ENCODE measurements at regions not wholly inside any gene's neighbourhood (a gene's known extent, or its start where the extent isn't known, plus 50 kb on each side); places are given as distances from the start of the nearest gene placed in this dataset.

DNA sequence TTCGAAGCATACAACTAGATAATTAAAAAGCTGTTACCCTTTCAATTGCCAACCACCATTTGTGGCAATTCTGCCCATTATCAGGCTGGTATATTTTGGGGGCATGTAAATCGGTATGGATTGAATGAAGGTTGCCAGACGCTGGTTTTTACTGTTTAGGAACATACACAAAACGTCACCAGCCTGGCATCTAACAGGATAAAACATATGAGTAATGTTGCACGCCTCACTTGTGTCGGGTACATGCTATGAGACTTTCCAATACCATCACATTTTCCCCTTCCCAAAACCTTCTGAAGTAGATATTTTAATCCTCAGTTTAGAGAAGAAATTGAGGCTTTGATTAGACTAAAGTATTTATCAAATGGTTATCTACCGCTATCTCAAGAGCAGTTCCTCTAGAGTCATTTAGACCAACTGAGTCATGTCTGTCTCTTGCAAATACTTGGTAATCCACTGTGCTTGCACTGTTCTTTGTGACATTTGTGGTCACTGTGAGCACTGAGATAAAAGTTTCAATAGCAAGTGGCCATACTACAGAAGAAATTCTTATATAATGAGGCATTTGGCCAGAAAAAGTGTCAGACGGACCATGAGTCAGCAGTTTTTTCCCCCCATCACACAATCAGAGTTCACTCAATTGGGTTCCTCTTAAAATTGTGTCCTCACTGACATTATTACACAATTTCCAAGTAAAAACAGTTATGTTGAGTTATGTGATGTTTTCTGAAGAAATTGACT lies 498.7 kb downstream of the NXPH1 start:
- Histone ChIP-seq H3K4me1 (ENCODE audit: control insufficient read depth, insufficient read depth, low read length, unreplicated experiment) (no peaks in the 10 kb centered on the region), H3K79me2 (ENCODE audit: control insufficient read depth, insufficient read depth, low read length, unreplicated experiment) (no peaks in the 10 kb centered on the region), H3K4me3 (ENCODE audit: low read depth, low read length) (no peak overlapping the region), H3K27ac (ENCODE audit: low read depth, low read length) (no peak overlapping the region), H2AFZ (ENCODE audit: low read length, unreplicated experiment) (no peak overlapping the region), H3K27me3 (ENCODE audit: insufficient read depth, low read length) (no peaks in the 10 kb centered on the region), H3K36me3 (ENCODE audit: insufficient read depth, low read length) (no peaks in the 10 kb centered on the region)

DNA sequence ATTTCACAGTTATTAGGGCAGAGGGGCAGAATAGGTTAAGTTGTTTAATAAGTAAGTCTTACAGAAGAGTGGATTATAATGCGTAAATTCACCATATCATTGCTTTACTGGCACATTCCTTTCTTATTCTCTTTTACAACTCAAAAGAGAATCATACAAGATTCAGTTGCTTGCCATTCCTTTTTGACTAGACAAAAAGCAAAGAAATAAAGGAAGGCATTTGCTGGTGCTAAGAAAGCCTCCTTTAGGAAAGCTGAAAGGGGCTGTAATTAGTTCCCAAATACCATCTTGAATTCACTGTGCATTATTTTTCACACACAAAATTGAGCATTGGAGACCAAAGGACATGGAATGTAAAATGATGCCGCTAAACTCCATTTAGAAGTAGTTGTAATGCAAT lies 499.3 kb downstream of the NXPH1 start:
- no peaks in the 10 kb centered on the region for H3K36me3 ChIP-seq (ENCODE audit: insufficient read depth, low read length)
- H3K27me3 ChIP-seq (ENCODE audit: insufficient read depth, low read length), result no peaks in the 10 kb centered on the region
- H3K4me3 ChIP-seq (ENCODE audit: low read depth, low read length), result no peak overlapping the region
- H2AFZ ChIP-seq (ENCODE audit: low read length, unreplicated experiment), result no peak overlapping the region
- H3K27ac ChIP-seq (ENCODE audit: low read depth, low read length), result no peak overlapping the region
- H3K4me1 ChIP-seq (ENCODE audit: control insufficient read depth, insufficient read depth, low read length, unreplicated experiment), result no peaks in the 10 kb centered on the region
- H3K79me2 ChIP-seq (ENCODE audit: control insufficient read depth, insufficient read depth, low read length, unreplicated experiment), result no peaks in the 10 kb centered on the region

DNA sequence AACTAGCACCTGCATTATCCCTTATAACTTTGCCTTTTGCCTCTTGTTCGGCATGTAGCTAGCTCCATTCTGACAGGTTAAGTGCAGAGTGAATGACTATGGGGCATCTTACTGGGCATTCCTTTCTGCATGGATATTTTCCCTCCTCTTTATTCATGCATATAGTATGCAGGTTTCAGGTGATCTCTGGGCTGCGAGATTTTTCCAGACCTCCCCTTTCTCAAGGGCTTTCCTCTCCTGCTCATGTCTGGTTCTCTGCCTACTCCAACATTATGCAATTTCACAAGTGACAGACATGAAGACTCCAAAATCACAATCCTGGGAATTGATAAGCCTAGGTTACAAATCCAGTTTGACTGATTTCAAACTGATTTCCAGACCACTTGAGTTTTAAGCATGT lies 503.8 kb downstream of the NXPH1 start:
- no peak overlapping the region for H3K27ac ChIP-seq (ENCODE audit: low read depth, low read length)
- H3K27me3 ChIP-seq (ENCODE audit: insufficient read depth, low read length), result no peaks in the 10 kb centered on the region
- H3K4me3 ChIP-seq (ENCODE audit: low read depth, low read length), result no peak overlapping the region
- H2AFZ ChIP-seq (ENCODE audit: low read length, unreplicated experiment), result no peak overlapping the region
- H3K79me2 ChIP-seq (ENCODE audit: control insufficient read depth, insufficient read depth, low read length, unreplicated experiment), result no peaks in the 10 kb centered on the region
- no peaks in the 10 kb centered on the region for H3K4me1 ChIP-seq (ENCODE audit: control insufficient read depth, insufficient read depth, low read length, unreplicated experiment)
- H3K36me3 ChIP-seq (ENCODE audit: insufficient read depth, low read length), result no peaks in the 10 kb centered on the region

DNA sequence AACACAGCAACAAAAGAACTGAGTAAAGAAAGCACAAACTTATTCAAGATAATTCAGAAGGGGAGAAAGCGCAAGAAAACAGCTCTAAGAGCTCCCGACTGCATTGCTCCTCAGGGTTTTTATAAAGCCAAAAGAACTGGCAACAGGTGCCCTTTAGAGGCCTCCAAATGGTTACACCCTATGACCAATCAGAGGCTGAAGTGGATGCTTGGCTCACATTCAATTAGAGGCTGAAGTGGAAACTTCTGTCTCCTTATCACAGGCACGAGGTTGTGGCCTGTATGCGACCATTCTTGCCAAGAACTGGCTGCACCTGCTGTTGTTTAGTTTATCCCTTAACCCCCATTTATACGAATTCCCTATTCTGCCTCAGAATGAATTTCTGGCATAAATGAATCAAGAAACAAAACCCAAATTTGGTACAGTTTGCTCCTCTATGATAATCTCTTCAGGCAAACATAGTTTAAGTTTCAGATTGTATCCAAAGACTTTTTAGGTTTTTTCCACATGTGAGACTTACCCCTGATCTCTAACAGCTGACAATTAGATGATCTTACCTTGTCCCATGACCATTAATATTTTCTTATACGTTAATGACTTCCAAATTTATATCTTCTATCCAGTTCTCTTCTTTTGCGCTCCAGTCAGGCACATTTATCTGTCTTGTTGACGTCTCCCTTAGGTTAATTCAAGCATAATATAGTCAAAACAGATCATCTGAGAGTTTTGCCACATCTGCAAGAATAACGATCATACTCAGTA lies 504.8 kb downstream of the NXPH1 start:
- Histone ChIP-seq H3K4me1 (ENCODE audit: control insufficient read depth, insufficient read depth, low read length, unreplicated experiment) (no peaks in the 10 kb centered on the region), H2AFZ (ENCODE audit: low read length, unreplicated experiment) (no peak overlapping the region), H3K79me2 (ENCODE audit: control insufficient read depth, insufficient read depth, low read length, unreplicated experiment) (no peaks in the 10 kb centered on the region), H3K27ac (ENCODE audit: low read depth, low read length) (no peak overlapping the region), H3K36me3 (ENCODE audit: insufficient read depth, low read length) (no peaks in the 10 kb centered on the region), H3K4me3 (ENCODE audit: low read depth, low read length) (no peak overlapping the region), H3K27me3 (ENCODE audit: insufficient read depth, low read length) (no peaks in the 10 kb centered on the region)

DNA sequence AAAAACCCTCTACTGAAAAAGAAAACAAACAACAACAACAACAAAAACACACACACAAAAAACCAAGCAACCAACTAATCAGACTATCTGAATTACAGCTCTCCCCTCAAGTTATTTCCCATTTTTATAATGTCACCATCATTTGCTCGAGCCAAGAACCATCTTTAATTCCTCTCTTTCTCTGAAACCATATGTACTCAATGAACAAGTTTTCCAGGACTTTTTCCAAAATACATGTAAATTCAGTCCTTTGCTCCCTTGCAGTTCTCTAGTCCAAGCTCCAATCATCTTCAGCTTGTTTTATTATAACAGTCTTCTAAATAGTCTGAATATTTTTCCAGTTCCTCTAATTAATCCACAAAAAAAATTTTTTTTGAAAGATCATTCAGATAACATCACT lies 506.0 kb downstream of the NXPH1 start:
- H3K27me3 ChIP-seq (ENCODE audit: insufficient read depth, low read length), result no peaks in the 10 kb centered on the region
- no peaks in the 10 kb centered on the region for H3K36me3 ChIP-seq (ENCODE audit: insufficient read depth, low read length)
- no peaks in the 10 kb centered on the region for H3K79me2 ChIP-seq (ENCODE audit: control insufficient read depth, insufficient read depth, low read length, unreplicated experiment)
- H2AFZ ChIP-seq (ENCODE audit: low read length, unreplicated experiment), result no peak overlapping the region
- no peak overlapping the region for H3K4me3 ChIP-seq (ENCODE audit: low read depth, low read length)
- H3K4me1 ChIP-seq (ENCODE audit: control insufficient read depth, insufficient read depth, low read length, unreplicated experiment), result no peaks in the 10 kb centered on the region
- no peak overlapping the region for H3K27ac ChIP-seq (ENCODE audit: low read depth, low read length)

DNA sequence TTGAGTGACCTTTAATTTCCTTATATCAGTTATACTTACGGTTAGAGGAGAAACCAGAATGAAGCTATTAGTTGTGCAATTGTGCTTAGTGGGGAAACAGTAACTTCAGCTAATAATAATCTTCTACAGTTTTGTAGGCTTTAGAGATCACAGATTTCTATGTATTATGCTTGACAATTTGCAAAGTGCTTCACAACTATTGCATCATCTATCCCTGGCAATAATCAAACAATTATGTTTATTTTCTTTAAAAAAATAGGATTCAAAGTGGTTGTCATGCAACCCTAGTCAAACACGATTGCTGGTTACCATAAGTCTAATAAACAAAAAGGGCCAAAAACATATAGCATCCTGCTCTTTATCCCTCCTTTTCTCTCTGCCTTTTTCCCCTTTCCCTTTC lies 530.3 kb downstream of the NXPH1 start:
- H3K4me3 ChIP-seq (ENCODE audit: low read depth, low read length), result no peak overlapping the region
- H3K4me1 ChIP-seq (ENCODE audit: control insufficient read depth, insufficient read depth, low read length, unreplicated experiment), result no peaks in the 10 kb centered on the region
- no peak overlapping the region for H3K27ac ChIP-seq (ENCODE audit: low read depth, low read length)
- H2AFZ ChIP-seq (ENCODE audit: low read length, unreplicated experiment), result no peak overlapping the region
- H3K36me3 ChIP-seq (ENCODE audit: insufficient read depth, low read length), result no peaks in the 10 kb centered on the region
- no peaks in the 10 kb centered on the region for H3K79me2 ChIP-seq (ENCODE audit: control insufficient read depth, insufficient read depth, low read length, unreplicated experiment)
- no peaks in the 10 kb centered on the region for H3K27me3 ChIP-seq (ENCODE audit: insufficient read depth, low read length)

DNA sequence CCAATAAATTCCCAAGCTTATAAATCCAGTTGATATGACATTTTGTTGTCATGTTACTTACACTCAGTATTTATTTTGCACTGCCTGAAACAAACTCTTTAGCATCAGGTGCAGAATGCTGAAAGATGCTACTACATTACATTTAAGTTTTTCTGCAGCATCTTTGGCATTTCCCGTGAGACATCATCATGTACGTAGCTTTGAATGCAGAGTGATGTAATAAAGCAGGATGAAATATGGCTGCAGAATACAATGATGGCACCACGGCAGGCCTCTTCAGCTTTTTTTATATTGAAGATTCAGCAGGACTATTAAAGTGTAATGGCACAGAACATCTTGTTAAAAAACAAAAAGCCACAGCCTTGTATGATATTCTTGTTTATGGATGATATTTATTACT lies 531.8 kb downstream of the NXPH1 start:
- H3K79me2 ChIP-seq (ENCODE audit: control insufficient read depth, insufficient read depth, low read length, unreplicated experiment), result no peaks in the 10 kb centered on the region
- no peak overlapping the region for H3K4me3 ChIP-seq (ENCODE audit: low read depth, low read length)
- no peak overlapping the region for H2AFZ ChIP-seq (ENCODE audit: low read length, unreplicated experiment)
- no peak overlapping the region for H3K27ac ChIP-seq (ENCODE audit: low read depth, low read length)
- no peaks in the 10 kb centered on the region for H3K4me1 ChIP-seq (ENCODE audit: control insufficient read depth, insufficient read depth, low read length, unreplicated experiment)
- no peaks in the 10 kb centered on the region for H3K27me3 ChIP-seq (ENCODE audit: insufficient read depth, low read length)
- no peaks in the 10 kb centered on the region for H3K36me3 ChIP-seq (ENCODE audit: insufficient read depth, low read length)

DNA sequence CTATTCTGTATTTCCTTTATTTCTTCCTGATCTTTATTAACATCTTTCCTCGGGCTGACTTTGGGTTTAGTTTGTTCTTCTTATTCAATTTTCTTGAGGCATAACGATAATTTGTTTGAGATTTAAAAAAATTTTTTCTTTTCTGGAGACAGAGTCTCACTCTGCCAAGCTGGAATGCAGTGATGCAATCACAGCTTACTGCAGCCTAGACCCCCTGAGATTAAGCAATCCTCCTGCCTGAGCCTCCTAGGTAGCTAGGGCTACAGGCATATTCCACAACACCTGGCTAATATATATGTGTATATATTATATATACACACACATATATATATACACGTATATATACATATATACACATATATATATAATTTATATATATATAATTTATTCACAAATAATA lies 540.2 kb downstream of the NXPH1 start:
- no peak overlapping the region for H3K27ac ChIP-seq (ENCODE audit: low read depth, low read length)
- H3K4me3 ChIP-seq (ENCODE audit: low read depth, low read length), result no peak overlapping the region
- H2AFZ ChIP-seq (ENCODE audit: low read length, unreplicated experiment), result no peak overlapping the region
- no peaks in the 10 kb centered on the region for H3K4me1 ChIP-seq (ENCODE audit: control insufficient read depth, insufficient read depth, low read length, unreplicated experiment)
- H3K36me3 ChIP-seq (ENCODE audit: insufficient read depth, low read length), result no peaks in the 10 kb centered on the region
- no peaks in the 10 kb centered on the region for H3K79me2 ChIP-seq (ENCODE audit: control insufficient read depth, insufficient read depth, low read length, unreplicated experiment)
- H3K27me3 ChIP-seq (ENCODE audit: insufficient read depth, low read length), result no peaks in the 10 kb centered on the region

DNA sequence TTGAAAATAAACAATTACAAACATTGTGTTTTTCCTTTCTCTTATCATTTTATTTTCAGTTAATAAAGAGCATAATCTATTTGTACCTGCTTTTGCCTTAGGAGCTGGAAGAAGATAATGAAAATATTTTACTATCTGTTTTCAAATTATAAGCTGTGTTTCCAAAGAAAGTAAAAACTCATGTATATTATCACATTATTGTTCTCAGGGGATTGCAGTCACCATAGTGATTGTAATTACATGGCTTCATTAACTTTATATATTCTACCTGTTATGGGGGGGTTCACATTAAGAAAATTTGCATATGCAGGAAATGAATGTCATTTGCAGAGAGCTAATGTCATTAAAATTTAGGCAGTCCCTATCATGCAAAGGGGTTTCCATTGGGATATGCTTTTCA lies 542.3 kb downstream of the NXPH1 start:
- Histone ChIP-seq H3K27ac (ENCODE audit: low read depth, low read length) (no peak overlapping the region), H3K4me1 (ENCODE audit: control insufficient read depth, insufficient read depth, low read length, unreplicated experiment) (no peaks in the 10 kb centered on the region), H3K79me2 (ENCODE audit: control insufficient read depth, insufficient read depth, low read length, unreplicated experiment) (no peaks in the 10 kb centered on the region), H2AFZ (ENCODE audit: low read length, unreplicated experiment) (no peak overlapping the region), H3K4me3 (ENCODE audit: low read depth, low read length) (no peak overlapping the region), H3K36me3 (ENCODE audit: insufficient read depth, low read length) (no peaks in the 10 kb centered on the region), H3K27me3 (ENCODE audit: insufficient read depth, low read length) (no peaks in the 10 kb centered on the region)

DNA sequence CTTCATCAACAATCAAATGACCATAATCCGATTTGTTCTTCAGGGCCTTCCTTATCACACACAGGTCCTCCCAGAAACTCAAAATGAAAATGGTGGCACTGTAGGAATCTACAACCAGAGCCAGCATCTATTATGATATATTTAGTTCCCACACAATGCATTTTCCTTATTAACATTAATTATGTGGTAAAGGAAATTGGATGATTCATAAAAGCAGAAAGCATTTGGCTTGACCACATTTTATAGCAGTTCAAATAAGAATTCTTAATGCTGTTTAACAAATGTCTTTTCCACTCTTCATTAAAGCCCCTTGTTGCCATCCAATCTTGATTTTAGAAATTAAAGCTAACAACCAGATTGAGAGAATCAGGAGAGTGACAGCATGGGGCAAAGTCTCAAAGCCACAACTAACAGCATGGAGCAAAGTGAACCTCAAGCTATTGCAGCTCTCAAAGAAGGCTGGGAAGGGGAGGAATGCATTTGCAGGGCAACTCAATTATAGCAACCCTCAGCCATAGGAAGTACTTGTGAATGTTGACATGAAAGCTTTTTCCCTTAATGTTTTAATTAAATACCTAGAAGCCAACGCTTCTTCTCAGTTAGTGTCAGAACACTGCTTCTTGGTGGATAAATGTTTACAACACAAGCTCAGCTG lies 549.1 kb downstream of the NXPH1 start:
- Histone ChIP-seq H3K4me3 (ENCODE audit: low read depth, low read length) (no peak overlapping the region), H3K36me3 (ENCODE audit: insufficient read depth, low read length) (no peaks in the 10 kb centered on the region), H2AFZ (ENCODE audit: low read length, unreplicated experiment) (no peak overlapping the region), H3K79me2 (ENCODE audit: control insufficient read depth, insufficient read depth, low read length, unreplicated experiment) (no peaks in the 10 kb centered on the region), H3K27ac (ENCODE audit: low read depth, low read length) (no peak overlapping the region), H3K27me3 (ENCODE audit: insufficient read depth, low read length) (no peaks in the 10 kb centered on the region), H3K4me1 (ENCODE audit: control insufficient read depth, insufficient read depth, low read length, unreplicated experiment) (no peaks in the 10 kb centered on the region)

DNA sequence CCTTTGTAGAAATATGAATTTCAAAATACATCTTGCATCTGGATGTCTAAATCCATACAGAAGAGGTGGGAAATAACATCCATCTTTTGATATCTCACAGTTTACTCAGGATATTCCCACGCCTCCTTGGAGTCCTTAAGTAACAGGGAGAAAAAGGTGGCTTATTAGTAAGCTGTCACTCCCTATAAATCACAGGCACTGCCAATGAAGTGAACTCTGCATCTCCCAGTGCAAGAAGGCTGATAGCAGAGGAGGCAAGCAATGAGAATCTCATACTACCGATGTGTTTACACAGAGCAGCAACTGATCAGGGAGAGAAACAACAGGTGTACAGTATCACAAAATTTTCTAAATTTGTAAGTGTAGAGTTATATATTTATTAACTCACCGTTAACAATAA lies 551.8 kb downstream of the NXPH1 start:
- H3K4me3 ChIP-seq (ENCODE audit: low read depth, low read length), result no peak overlapping the region
- no peak overlapping the region for H3K27ac ChIP-seq (ENCODE audit: low read depth, low read length)
- no peaks in the 10 kb centered on the region for H3K27me3 ChIP-seq (ENCODE audit: insufficient read depth, low read length)
- H3K79me2 ChIP-seq (ENCODE audit: control insufficient read depth, insufficient read depth, low read length, unreplicated experiment), result no peaks in the 10 kb centered on the region
- H3K4me1 ChIP-seq (ENCODE audit: control insufficient read depth, insufficient read depth, low read length, unreplicated experiment), result no peaks in the 10 kb centered on the region
- no peak overlapping the region for H2AFZ ChIP-seq (ENCODE audit: low read length, unreplicated experiment)
- H3K36me3 ChIP-seq (ENCODE audit: insufficient read depth, low read length), result no peaks in the 10 kb centered on the region
